Activated T-helper 9 cell treated with anti-CD3 and anti-CD28 coated beads, Interleukin-2, amount 50 U/mL, for 16 hours (primary cell): ENCODE measurements at regions not wholly inside any gene's neighbourhood (a gene's known extent, or its start where the extent isn't known, plus 50 kb on each side); places are given as distances from the start of the nearest gene placed in this dataset.

Source experiments
- DNase-seq: peaks from one replicate; pipeline ENCODE4 v3.0.0-alpha.2; 2020; ENCODE audit warnings: low read depth

DNA sequence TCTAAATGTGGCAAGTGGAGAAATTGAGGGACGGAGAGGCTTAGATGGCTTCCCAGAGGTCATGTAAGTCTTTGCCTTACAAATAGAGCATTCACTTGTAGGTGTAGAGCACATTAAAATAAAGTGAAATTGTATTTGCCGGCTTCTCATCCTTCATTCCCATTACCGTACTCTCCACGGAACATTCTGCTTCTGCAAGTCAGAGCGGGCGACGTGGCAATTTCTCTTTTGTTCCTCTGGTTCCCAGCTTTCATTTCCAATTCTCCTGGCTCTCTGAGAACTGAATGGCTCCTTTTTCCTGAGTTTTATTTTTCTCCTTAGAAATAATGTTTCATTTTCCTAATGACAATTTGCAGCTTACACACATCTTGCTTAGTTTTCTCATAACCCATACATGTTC is 51.3 kb upstream of the PFKP start:
- DNase-seq = no peak

DNA sequence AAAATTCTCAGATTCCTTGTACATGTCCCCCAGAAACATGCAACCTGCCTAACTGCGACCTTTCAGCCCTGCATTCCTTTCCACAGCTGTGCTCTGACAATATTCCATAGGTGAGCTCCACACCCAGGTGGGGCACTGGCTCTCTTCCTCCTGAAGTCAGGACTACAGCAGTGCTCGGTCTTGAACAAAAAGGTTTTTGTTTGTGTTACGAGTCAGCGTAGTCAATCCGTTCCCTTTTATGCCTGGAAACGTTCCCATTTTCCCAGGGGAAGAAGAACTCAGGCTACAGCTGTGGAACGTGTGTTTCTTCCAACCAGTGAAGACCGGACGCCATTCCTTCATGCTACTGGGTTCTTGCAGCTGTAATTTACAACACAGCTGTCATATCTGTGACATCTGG is 52.4 kb upstream of the PFKP start:
- no peak for DNase-seq

DNA sequence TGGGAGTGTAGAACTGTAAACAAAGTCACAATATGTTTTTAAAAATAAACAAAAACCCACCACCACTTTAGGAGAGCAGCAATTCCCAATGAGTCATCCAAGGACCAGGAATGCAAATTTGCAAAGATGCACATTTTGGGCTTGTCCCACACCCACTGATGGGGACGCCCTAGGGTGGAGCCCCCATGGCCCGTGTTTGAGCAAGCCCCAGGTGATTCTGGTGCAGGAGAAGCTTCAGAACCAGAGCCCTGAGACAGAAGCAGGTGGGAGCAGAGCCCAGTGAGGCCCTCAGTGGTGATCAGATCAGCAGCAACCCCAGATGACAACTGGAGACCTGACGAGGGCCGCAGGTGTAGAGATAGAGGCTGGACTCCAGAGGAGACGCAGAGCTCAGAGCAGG is 55.1 kb upstream of the PFKP start:
- no peak for DNase-seq

DNA sequence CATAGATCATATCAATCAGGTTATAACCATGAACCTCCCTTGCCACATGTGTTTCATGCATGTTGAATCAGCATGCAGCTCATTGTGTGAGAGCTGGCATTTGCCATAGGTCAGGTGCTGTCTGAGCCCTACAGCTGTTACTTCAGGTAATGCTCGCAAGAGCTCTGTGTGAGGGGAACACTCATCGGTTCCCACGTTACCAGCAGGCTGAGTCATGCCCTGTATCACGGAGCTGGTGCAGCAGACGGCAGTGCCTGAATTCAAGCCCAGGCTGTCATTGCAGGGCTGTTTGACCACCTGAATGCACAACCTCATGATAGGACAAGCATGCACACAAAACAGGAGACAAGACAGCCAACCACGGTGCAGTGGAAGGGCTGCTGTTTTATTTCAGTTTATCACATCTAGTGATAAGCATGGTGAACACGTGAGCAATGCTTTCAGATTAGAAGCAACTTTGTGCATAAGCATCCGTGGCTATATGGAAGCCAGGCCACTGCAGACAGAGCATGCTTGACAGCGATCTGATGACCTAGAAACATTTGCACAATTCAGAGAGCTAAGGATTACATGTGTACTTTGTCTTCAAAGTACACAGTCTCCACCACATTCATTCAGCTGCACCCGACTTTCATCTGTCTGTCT is 56.4 kb upstream of the PFKP start:
- DNase-seq = no peak

DNA sequence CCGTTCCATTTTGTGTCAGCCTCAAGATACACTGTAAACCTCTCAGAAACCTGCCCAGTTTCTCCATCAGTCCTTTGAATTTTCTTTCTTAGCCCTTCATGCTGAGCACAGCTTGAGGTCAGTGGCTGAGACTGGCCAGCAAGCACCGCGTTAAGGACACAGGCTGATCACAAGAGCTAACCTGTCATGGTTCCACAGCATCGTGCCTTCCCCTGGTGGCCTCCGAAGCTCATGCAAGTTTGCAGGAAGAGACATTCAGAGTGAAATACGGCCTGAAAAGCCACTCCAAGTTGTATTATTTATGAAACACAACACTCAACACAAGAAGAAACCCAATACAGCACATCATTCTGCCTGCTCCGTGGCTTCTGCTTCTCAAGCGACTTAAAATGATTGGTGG is 57.0 kb upstream of the PFKP start:
- no peak for DNase-seq

DNA sequence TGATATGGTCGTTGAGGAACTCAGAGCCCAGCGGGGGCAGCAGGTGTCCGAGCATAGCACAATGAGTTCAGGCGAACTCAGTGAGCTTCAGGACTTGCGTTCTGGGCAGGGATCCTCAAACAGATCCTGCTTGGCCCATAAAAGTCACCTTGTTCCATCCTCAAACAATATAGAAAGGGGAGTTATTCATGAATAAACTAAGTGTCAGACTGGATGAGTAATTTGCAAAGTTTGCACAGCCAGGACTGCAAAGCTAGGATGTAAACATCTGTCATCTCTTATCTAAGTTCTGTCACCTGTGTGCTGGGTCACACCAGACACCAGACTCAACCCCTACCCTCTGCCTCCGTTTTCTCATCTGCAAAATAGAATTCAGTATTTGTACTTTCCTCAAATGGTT is 58.0 kb upstream of the PFKP start:
- no peak for DNase-seq

DNA sequence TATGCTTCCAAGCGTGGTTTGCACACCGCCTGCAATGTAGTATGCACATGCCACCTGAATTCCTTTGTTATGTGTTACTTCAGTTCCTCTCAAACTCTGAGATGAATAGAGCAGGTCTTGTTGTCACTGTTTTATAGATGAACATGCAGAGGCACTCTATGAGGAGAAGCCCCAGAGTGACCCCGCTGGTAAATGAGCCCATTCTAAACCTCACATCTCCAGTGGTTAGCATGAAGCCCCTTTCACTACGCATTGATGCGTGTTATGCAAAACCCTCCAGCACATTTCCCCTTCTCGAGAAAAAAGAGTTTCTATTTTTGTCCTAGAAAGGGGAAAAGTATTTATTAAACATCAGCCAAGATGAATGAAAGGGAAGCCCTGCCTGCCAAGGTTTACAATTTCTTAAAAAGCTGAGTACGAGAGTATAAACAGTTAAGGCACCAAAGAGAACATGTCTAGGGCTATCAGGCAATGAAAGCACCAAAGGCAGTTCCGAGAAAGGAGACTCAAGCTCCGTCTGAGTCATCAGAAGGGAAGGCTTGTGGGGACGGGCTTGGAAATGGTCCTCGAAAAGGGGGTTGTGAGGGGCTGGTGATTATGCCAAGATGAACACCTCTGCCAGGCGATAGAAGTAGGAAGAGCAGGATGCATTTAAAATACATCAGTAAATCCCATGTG is 58.7 kb upstream of the PFKP start:
- DNase-seq = no peak

DNA sequence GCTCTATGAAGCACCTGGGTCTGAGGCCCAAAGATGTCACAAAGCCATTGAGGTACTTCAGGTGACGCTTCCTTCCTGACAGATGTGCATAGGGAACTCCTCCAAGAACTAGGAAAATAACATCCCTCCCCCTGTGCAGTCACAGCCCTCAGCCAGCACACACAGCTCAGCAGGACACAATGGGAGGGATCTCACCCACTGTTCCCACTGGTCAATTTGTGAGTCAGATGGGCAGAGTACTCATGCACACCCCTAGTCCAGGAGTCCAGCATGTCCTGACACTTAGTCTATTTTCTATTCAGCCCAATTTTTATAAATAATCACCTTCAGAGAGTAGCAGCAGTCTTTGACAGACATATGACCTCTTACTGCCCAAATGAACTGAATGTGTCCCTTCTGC is 60.7 kb upstream of the PFKP start:
- DNase-seq = no peak

DNA sequence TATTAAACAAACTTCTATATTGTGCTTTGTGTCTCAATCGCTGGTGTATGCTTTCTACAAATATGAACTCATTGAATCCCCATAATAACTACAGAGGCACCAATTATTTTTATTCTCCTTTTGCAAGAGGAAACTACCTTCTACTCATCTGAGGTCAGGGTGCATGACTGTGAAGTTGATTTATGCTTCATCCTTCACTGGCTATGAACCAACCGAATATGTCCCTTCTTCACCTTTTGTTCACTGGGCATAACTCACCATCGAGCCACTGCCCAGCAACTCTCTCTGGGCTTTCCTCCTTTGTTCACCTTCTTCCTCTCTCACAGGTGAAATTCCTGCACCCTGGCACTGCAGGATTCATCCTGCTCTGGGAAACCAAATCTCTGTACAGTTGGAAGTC is 61.3 kb upstream of the PFKP start:
- no peak for DNase-seq

DNA sequence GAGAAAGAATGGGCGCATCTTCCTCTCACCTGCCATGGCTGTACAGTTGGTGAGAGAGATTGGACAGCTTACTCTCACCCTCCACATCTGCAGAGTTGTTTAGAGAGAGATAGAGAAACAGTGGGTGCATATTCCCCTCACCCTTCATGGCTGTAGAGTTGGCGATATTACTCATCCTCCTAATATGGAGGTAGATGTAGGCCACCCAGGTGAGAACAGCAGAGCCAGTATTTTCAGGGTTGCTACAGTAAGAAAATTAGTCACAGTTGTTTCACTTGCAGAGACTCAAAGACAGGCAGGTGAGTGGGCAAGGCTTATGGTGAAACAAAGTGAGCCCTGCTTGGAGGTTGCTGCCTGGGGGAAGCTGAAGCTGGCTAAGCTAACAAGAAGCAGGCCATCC is 65.0 kb upstream of the PFKP start:
- DNase-seq = no peak

DNA sequence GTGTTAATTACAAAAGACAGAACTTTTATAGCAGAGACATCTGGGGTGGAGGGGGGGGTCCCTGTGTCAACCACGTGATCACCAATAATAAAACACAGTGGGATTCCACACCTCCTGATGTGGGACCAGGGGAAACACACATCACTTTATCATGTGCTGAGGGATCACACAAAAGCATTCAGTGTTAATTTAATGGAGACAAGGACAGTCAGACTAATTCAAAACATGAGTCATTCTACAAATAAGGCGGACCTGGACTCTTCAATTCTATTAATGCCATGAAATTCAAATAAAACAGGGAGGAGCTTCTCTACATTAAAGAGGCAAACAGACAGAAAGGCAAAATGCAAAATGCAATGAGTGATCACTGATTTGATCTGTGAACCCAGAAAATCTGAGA is 67.3 kb upstream of the PFKP start:
- no peak for DNase-seq

DNA sequence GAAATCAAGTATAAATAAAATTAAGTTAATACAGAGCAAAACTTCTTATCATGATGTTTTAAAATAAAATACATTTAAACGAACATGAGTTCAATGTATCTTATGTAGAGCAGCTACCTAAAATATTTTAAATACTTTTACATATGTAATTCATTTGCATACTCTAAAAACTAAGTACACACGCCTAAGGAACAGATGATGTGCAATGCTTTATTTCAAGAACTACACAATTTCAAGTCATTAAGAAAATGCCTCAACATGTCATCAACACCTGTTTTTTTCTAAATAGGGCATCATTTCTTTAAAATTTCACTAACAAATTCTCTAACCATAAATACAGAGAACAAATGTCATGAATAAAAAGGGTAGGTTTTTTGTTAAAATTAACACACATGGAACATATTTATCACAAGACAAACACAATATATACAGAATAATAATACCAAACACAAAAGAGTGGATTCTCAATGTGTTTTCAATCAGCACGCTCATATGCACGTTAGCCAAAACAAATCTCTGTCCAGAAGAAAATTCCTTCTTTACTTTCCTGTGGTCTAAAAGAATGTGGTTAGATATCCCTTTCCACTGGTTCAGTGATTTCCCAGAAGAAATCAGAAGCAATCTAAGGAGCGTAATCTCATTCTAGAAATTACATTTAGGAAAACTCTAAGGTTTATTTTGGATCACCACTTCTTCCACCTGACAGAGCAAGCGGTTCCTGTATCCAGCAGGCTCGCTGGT is 73.0 kb upstream of the PFKP start:
- DNase-seq = no peak

DNA sequence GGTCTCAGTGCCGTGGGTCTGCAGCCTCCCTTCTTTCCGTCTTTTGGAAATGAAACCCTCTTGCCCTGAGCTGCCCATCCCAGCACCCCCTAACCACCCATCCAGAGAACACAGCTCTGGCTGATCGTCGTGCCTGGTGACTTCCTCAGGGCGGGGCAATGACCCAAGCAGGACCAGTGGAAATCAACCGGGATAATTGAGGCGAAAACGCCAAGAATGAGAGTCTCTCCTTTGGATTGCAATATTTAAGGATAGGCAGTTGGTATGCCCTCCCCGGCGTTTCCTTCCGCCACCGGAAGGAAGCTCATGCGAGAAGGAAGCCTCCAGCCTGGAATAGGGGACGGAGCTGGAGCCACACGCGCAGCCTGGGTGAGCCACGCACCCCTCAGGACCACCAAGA is 73.7 kb upstream of the PFKP start:
- no peak for DNase-seq

DNA sequence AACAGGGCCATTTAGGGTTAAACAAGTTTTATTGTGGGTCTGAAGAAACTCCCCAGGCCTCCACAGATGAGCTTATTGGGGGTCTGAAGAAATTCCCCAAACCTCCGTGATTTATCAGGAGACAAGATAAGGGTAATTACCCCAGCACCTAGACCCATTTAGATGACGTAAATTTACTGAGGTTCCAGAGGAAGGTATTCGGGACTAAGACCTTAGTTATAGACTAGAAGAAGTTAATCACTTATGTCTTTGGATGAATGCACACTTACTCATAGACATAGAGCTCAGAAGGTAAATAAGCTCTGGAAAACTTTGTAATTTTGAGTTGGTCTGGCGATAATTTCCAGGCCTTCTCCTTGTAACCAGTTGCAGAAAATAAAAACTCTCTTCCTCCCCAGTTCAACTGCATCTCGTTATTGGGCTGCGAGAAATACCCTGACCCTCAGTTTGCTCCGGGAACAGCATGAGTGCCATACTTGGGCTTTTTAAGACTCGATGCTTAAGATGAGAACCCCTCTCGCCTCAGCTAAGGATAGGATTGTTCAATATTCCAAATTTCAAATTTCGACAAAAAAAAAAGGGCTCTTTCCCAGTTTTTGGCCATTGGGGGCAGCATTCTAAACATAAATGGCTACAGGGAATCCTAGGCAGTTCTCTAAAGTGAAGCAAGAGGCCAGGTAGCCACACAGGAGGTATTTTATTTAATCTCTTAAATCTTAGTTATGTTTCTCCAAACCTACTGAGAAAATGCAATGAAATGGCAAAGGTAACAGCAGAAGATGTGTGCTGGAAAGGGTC is 74.7 kb upstream of the PFKP start:
- no peak for DNase-seq

DNA sequence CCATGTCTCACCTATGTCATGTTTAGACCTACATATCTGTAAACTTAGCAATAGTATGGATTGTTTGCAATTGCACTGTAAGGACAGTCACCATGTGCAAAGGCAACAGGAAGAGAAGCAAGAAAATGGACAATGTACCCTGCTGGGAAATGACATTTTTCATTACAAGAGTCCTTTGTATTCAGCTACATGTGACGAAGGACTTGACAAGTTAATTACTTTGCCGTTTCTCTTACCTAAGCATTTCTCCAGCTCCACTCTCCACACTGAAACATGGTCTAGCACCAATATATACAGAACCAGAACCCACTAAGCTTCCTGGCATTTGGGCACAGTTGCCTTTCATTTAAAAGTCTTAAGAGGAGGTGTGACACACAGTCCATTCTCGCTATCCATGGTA is 76.6 kb upstream of the PFKP start:
- no peak for DNase-seq

DNA sequence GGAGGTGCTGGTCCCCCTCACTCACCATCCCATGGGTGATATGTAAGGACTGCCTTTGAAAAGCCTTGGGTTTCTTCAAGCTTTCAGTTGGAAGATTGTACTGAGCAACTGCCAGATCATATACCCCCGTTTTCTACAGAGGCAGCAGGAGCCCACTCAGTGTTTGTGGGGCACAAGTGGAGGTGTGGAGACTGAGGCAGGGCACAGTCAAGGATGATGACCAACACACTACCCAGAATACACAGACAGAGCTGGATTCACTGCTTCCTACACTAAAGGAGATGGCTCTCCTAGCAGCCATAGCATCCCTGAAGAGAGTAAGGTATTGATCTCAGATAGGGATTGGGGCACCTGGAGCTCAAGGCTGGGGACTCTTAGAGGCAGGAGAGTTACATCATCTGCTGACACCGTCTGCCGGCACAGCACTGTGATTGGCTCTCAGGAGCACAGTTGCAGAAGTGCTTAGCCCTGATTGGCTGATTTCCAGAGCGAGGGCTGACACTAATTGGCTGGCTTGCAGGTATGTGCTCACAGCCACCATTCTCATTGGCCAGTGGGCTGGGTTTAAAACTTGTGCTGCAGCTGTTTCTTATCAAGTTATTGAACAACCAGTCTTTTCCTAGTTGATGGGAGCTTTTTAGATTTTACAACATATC is 77.9 kb upstream of the PFKP start:
- DNase-seq = no peak

DNA sequence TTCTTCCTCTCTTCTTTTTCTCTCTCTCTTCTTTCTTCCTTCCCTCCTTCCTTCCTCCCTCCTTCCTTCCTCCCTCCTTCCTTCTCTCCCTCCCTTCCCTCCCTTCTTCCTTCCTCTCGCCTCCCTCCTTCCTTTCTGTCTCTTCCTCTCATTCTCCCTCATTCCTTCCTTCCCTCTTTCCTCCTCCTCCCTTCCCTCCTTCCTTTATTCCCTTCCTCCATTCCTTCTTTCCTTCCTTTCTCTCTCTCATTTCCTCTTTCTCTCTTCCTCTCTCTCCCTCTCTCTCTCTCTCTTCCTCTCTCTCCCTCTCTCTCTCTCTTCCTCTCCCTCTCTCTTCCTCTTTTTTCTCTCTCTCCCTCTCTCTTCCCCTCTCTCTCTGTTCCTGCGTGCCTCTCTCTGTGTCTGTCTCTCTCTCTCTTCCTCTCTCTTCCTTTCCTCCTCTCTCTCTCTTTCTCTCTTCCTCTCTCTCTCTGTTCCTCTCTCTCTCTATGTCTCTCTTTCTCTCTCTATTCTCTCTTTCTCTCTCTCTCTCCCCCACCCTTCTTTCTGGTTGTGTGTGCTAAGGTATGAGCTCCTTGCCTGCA is 80.1 kb upstream of the PFKP start:
- DNase-seq = no peak

DNA sequence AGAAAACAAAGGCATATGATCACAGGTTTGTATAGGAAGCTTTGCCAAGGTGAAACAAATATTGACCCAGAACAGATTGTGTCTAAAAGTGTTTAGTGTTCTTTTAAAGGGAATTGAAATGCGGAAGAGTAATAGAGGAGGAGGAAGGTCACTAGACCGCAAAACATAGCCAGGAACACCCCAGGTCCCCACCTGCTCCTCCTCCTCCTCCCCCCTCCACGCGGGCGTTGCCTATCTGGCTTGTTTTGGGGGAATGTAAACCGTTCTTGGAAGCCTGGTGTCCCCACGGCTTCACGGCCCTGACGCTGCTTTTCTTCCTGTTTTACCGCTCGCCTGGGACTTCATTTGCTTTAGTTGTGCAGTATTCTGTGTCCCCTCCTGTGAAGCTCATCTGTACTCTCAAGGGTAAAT is 81.0 kb upstream of the PFKP start:
- no peak for DNase-seq

DNA sequence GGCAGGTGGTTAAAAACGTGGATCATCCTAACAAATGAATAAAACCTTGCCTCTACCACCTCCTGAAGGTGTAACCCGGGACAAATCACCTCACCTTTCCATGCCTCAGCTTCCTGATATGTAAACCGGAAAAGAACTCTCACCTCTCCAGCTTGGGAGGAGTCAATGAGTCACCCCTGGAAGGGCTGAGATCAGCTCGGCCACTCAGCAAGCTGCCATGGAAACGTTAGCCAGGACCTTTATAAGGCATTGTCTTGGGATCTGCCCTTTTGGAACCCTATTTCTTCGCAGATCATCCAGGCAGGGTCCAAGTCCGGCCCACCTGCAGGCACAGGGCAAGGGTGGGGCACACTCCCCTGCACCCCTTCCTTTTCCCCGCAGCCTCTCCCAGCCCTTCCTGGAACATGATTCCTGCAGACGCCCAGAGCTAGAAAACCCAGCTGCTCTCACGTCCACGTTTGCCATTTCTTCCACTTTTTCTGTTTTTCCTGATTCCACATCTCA is 81.6 kb upstream of the PFKP start:
- DNase-seq = no peak

DNA sequence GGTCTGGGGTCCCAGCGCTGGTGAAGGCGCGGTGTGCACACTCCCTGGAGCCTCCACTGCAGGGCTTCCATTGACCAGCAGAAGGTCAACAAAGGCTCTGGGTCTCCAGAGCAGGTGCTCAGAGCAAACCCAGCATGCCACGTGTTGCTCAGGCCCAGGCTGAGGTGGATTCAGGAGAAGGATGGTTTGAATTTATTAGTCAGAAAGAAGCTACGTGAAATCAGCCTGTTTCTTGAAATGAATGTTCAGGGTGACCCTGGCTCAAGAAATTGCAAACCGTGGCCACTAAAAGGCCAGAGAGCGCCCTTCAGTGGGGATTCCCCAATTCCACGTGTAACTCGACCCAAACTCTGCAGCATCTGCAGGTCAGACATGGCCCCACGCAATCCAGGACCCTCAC is 82.7 kb upstream of the PFKP start:
- no peak for DNase-seq

DNA sequence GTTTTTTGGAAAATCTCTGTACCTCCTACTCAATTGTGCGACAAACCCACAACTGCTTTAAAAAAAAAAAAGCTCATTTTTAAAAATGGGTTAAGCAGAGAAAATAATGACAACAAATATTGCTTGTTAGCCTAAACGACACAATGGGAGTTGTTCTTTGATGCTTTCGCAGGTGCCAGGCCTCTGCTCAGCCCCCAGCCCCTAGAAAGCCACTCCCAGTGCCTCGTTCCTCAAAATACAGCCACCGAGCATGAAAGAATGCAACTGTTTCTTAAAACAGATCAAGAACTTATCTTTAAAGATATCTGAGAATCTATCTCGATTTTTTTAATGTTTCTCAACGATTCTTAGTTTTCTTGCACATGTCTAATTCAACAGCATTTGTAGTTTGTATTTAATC is 85.2 kb upstream of the PFKP start:
- no peak for DNase-seq

DNA sequence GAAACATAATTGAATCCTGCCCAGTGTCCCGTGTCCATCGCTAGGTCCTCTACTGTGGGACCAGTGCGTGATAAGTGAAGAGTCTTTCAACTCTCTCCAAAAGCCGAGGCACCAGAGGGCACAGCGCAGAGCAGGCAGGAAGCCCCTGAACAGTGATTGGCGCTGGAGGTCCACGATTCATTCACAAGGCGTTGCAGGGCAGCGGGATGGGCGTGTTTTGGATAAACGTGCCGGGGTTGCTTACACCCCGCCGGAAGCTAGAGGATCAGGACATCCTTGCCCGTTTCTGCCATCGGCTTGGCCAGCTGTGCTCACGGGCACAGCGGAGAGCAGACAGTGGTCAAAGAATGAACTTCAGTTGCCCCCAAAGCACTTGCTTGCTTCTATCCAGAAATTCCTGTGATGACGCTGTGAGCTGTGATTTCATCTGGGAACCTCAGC is 86.0 kb upstream of the PFKP start:
- DNase-seq = no peak
